GM12878 (cell line): ENCODE measurements at regions not wholly inside any gene's neighbourhood (a gene's known extent, or its start where the extent isn't known, plus 50 kb on each side); places are given as distances from the start of the nearest gene placed in this dataset.

ENCODE experiments used
- ATAC-seq: fragments of 200-7000 bp; cut with Tn5 transposase; 3 replicates; pipeline ENCODE4 v1.9.1; 2020; ENCODE audit warnings: mild to moderate bottlenecking, moderate library complexity
- BruUV-seq: library from RNA; stranded (reverse); fragments of 400-500 nt; replicated peaks from 2 replicates; lab custom pipeline; 2021; lab: Mats Ljungman, UMichigan
- CTCF ChIA-PET: fragments of 300-600 bp; sonication (Branson Sonifier 250); formaldehyde crosslinking; extraction: SDS; loops from one replicate; lab custom pipeline; 2021; ENCODE audit warnings: inconsistent platforms; lab: Yijun Ruan, JAX
- POLR2A ChIA-PET: fragments of 350-600 bp; formaldehyde crosslinking; extraction: SDS; loops from one replicate; lab custom pipeline; 2021; ENCODE audit warnings: inconsistent platforms; lab: Charles Lee
- RAD21 ChIA-PET: fragments of 300-600 bp; sonication (Branson Sonifier 250); formaldehyde crosslinking; loops from one replicate; lab custom pipeline; 2023; ENCODE audit warnings: antibody characterized with exemption; ENCODE audit not compliant: unreplicated experiment; lab: Charles Lee
- SMC1A ChIA-PET: fragments of 300-600 bp; sonication (Branson Sonifier 250); formaldehyde crosslinking; loops from one replicate; lab custom pipeline; 2023; ENCODE audit not compliant: unreplicated experiment, uncharacterized antibody; lab: Charles Lee
- DNase-seq: peaks from one replicate; pipeline ENCODE4 v3.0.0-alpha.2; 2011; ENCODE audit warnings: low read depth, low spot score
- FAIRE-seq: peaks from 3 replicates; lab custom pipeline; 2011; peaks lifted over from hg19 to GRCh38; lab: Jason Lieb, UNC
- H2AFZ ChIP-seq: 2 replicates; pipeline ENCODE4 v1.6.0; 2011; ENCODE audit warnings: low read depth, low read length, control low read depth; ENCODE audit not compliant: control insufficient read depth
- H3K27ac ChIP-seq: 2 replicates; pipeline ENCODE4 v1.5.1; 2011; ENCODE audit warnings: control low read depth; ENCODE audit not compliant: control insufficient read depth, insufficient read depth
- H3K27me3 ChIP-seq, 2 experiments: replicated peaks in 1 of 2; 2 replicates each; pipeline versions ENCODE4 v1.6.0 to v1.6.1; 2011; ENCODE audit warnings: low read length in 1 of 2; ENCODE audit not compliant: control insufficient read depth in 2 of 2, insufficient read depth in 2 of 2
- H3K36me3 ChIP-seq, 2 experiments: 2 replicates each; pipeline ENCODE4 v1.5.1; 2011; ENCODE audit warnings: low read length in 1 of 2; ENCODE audit not compliant: control insufficient read depth in 2 of 2, insufficient read depth in 2 of 2
- H3K4me1 ChIP-seq: 2 replicates; pipeline ENCODE4 v1.6.1; 2011; ENCODE audit warnings: mild to moderate bottlenecking, low read length, moderate library complexity, mixed read lengths; ENCODE audit not compliant: control insufficient read depth, insufficient read depth
- H3K4me2 ChIP-seq: 2 replicates; pipeline ENCODE4 v1.6.0; 2011; ENCODE audit warnings: control low read depth; ENCODE audit not compliant: control insufficient read depth, insufficient read depth
- H3K4me3 ChIP-seq: fragments of 200-600 bp; sonication (generic); 2 replicates; pipeline ENCODE4 v1.5.1; 2016
- H3K79me2 ChIP-seq: 2 replicates; pipeline ENCODE4 v1.6.0; 2011; ENCODE audit warnings: low read length; ENCODE audit not compliant: control insufficient read depth, insufficient read depth
- H3K9ac ChIP-seq: 2 replicates; pipeline ENCODE4 v1.8.0; 2011; ENCODE audit warnings: low read length, control low read depth, mixed read lengths; ENCODE audit not compliant: control insufficient read depth, insufficient read depth
- H3K9me3 ChIP-seq: replicated peaks from 3 replicates; pipeline ENCODE4 v1.5.1; 2011; ENCODE audit warnings: mild to moderate bottlenecking, low read length; ENCODE audit not compliant: control insufficient read depth, insufficient read depth
- H4K20me1 ChIP-seq: 2 replicates; pipeline ENCODE4 v1.6.0; 2011; ENCODE audit not compliant: control insufficient read depth, insufficient read depth
- BHLHE40 ChIP-seq, 2 experiments: fragments of 450-650 bp in 1 of 2; IDR thresholded peaks; 2 replicates each; pipeline ENCODE4 v1.6.1; 2011 to 2017; ENCODE audit warnings: low read depth in 2 of 2, borderline replicate concordance in 1 of 2, improper control_type of control experiment in 1 of 2, low read length in 1 of 2, mild to moderate bottlenecking in 1 of 2
- BRCA1 ChIP-seq: IDR thresholded peaks from 2 replicates; pipeline ENCODE4 v1.6.1; 2011; ENCODE audit warnings: low read depth, low read length, improper control_type of control experiment
- HDGF ChIP-seq: fragments of 450-650 bp; IDR thresholded peaks from 2 replicates; pipeline ENCODE4 v1.6.1; 2016; ENCODE audit warnings: antibody characterized with exemption
- MXI1 ChIP-seq: fragments of 150-350 bp; IDR thresholded peaks from 2 replicates; pipeline ENCODE4 v1.6.1; 2011; ENCODE audit warnings: low read depth, mild to moderate bottlenecking, inconsistent platforms, low read length, improper control_type of control experiment
- NFYA ChIP-seq: IDR thresholded peaks from 2 replicates; pipeline ENCODE4 v1.6.1; 2011; ENCODE audit warnings: low read depth, mild to moderate bottlenecking, low read length, improper control_type of control experiment, borderline replicate concordance
- NR2C2 ChIP-seq: IDR thresholded peaks from 2 replicates; pipeline ENCODE4 v1.6.1; 2011; ENCODE audit warnings: borderline replicate concordance, low read depth; ENCODE audit not compliant: control insufficient read depth, insufficient read length
- USF1 ChIP-seq: IDR thresholded peaks from 2 replicates; pipeline ENCODE4 v1.6.1; 2011; ENCODE audit warnings: borderline replicate concordance, low read depth, mild to moderate bottlenecking, moderate library complexity, mixed read lengths, low read length; ENCODE audit not compliant: insufficient read depth; ENCODE audit errors: extremely low read length
- ZSCAN29 ChIP-seq: fragments of 450-650 bp; IDR thresholded peaks from 2 replicates; pipeline ENCODE4 v1.6.1; 2017; ENCODE audit warnings: mild to moderate bottlenecking, moderate library complexity
- WGBS: methylation state at CpG from one replicate; pipeline ENCODE4 v1.1.6; 2016; ENCODE audit warnings: low lambda C conversion rate; ENCODE audit not compliant: insufficient replicate concordance, insufficient coverage; ENCODE audit errors: missing lambda C conversion rate; 5-methylcytosine and 5-hydroxymethylcytosine counted together
- in situ Hi-C: fragments of 300-500 bp; cut with MboI; formaldehyde crosslinking; loops from 9 replicates; pipeline ENCODE4 v1.14.3; 2018; ENCODE audit warnings: mixed read lengths
- intact Hi-C: fragments of 100-400 bp; cut with micrococcal nuclease; formaldehyde crosslinking; loops from one replicate; pipeline ENCODE4 v1.14.2; 2022; ENCODE audit not compliant: unreplicated experiment

- no peak overlapping the region for H3K9ac ChIP-seq
- ChIA-PET POLR2A (no interaction called here), RAD21 (interaction anchor here (1.1 kb wide), 1 partner anchor 38 kb away, joined by 3 read pairs; no protein-coding TSS in a partner anchor), SMC1A (interaction anchor here (1.3 to 5.7 kb wide), 2 partner anchors 24 to 37 kb away, joined by 3 to 68 read pairs; no protein-coding TSS in a partner anchor), CTCF (interaction anchor here (1.0 to 10.5 kb wide), 6 partner anchors 9 to 273 kb away, joined by 3 to 204 read pairs (median 4); no protein-coding TSS in a partner anchor)
- no TSS peak for BruUV-seq
- DNase-seq (no peak), FAIRE-seq (no peak)
- in situ Hi-C loops, result no loop called here
- H2AFZ ChIP-seq, result no peak overlapping the region
- no peaks in the 10 kb centered on the region for H3K36me3 ChIP-seq
- no peak overlapping the region for H3K4me2 ChIP-seq
- no peaks in the 10 kb centered on the region for H4K20me1 ChIP-seq
- H3K79me2 ChIP-seq, result no peaks in the 10 kb centered on the region
- H3K4me3 ChIP-seq, result no peak overlapping the region
- no peaks in the 10 kb centered on the region for H3K9me3 ChIP-seq
- peaks cover 10% of the 10 kb centered on the region for H3K4me1 ChIP-seq
- no peak overlapping the region for H3K27ac ChIP-seq
- intact Hi-C loops, result no loop called here
- TF ChIP-seq BRCA1 (no peak), USF1 (no peak)
- TF ChIP-seq, all 136 proteins: peak for 0
- H3K27me3 ChIP-seq, result no peaks in the 10 kb centered on the region
- no peak for ATAC-seq
Observed at GRCh38 chr9:105879181-105879580, 184.8 kb downstream of the TMEM38B start.

DNA sequence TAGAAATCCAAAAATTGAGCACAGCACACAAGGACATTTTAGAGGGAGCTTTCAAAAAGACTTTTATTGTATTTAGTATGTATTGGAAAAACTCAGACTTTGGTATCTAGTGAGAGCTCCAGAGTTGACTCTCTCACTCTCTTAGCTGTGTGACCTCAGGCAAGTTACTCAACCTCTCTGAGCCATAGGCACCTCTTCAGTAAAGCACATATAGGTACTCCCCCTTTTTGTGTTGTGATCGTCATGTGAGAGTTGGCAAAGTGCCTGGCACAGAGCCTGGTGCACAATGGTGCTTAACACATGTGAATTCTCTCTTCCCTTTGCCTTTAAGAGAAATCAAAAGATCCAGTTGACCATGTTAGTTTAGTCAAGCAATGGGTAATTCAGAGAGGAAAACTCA, 186.2 kb downstream of the TMEM38B start:
- SMC1A ChIA-PET, result interaction anchor here (5.7 kb wide), 1 partner anchor 38 kb away, joined by 68 read pairs; no protein-coding TSS in a partner anchor
- CTCF ChIA-PET, result interaction anchor here (1.0 to 10.5 kb wide), 8 partner anchors 10 to 268 kb away, joined by 3 to 204 read pairs (median 9); no protein-coding TSS in a partner anchor
- intact Hi-C loops (no loop called here), in situ Hi-C loops (no loop called here)
- Histone ChIP-seq H3K9ac (no peak overlapping the region), H3K4me1 (peaks cover 13% of the 10 kb centered on the region), H3K9me3 (no peaks in the 10 kb centered on the region), H3K79me2 (no peaks in the 10 kb centered on the region), H2AFZ (no peak overlapping the region), H3K27ac (no peak overlapping the region), H3K36me3 (no peaks in the 10 kb centered on the region), H3K4me3 (no peak overlapping the region), H4K20me1 (no peaks in the 10 kb centered on the region), H3K27me3 (no peaks in the 10 kb centered on the region), H3K4me2 (no peak overlapping the region)
- TF ChIP-seq BHLHE40 (IDR thresholded peaks at IDR 0.05; ENCODE audit: borderline replicate concordance in 1 of 2, low read depth in 2 of 2, low read length in 1 of 2), result no peak
- TF ChIP-seq NFYA, result no peak
- no peak for TF ChIP-seq MXI1
- TF ChIP-seq ZSCAN29, result no peak
- no peak for TF ChIP-seq HDGF
- TF ChIP-seq NR2C2, result no peak
- POLR2A ChIA-PET, result interaction anchor here (0.5 kb wide), 1 partner anchor 152 kb away, joined by 3 read pairs; no protein-coding TSS in a partner anchor
- RAD21 ChIA-PET, result no interaction called here
- ATAC-seq (no peak), DNase-seq (no peak), FAIRE-seq (no peak)
- WGBS, result 0% methylated on average over 1 of the region's 1 CpG
- BruUV-seq, result no TSS peak
